HT-29 (cell line): ENCODE measurements at regions not wholly inside any gene's neighbourhood (a gene's known extent, or its start where the extent isn't known, plus 50 kb on each side); places are given as distances from the start of the nearest gene placed in this dataset.

Experiments used
- DNase-seq: peaks from one replicate; pipeline ENCODE4 v3.0.0-alpha.2; 2015; ENCODE audit warnings: low spot score

DNA sequence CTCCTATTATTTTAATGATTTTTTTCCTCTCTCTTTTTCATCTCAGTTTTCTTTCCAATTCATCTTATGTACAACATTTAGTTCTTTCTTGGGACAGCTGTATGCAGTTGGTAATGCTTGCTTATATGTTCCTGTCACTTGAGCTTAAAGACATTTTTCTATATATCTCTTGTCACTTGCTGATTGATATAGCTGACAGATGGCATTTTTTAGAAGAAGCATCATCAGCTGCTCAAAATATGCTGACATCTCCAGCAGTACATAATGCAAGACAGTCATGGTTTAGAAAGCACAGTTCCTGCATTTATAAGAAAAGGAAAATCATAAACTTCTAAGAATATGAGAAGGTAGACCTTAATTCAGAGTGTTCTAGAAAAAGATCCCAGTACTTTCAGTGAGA, 56.5 kb downstream of the DCAF8L1 start:
- no peak for DNase-seq

DNA sequence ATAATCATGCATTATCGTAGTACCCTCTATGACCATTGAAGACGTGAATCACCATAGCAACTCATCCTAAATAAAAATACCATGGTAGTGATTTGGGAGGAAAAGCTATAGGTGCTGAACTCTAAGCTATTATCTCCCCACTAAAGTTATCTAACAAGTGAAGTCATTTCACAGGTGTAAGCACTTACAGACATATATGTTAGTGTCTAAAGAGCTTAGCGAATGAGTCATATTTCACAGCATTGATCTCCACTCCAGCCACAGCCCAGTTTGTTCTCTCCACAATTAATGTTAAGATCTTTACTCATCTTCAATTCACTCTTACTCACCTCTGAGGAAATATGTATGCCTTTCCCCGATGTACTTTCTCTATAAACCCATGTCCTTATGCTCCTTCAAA, 57.0 kb downstream of the DCAF8L1 start:
- DNase-seq: no peak

DNA sequence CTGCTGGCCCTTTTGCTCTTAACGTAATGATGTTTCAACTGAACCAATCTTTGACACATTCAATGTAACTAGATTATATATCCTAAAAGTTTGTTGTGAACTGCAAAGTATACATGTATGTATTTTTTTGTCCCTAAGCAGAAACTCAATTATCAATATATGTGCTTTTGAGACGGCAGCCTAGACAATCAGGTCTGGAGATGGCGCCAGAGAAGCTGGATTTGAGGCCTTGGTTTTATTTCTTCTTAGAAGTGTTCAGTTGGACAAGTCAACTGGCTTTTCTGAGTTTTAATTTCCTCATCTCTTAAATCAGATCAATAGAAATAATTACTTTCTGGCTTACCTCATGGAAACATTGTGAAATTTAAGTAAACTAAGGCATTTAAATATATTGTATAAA, 62.5 kb downstream of the DCAF8L1 start:
- DNase-seq: peak; percentile 40

DNA sequence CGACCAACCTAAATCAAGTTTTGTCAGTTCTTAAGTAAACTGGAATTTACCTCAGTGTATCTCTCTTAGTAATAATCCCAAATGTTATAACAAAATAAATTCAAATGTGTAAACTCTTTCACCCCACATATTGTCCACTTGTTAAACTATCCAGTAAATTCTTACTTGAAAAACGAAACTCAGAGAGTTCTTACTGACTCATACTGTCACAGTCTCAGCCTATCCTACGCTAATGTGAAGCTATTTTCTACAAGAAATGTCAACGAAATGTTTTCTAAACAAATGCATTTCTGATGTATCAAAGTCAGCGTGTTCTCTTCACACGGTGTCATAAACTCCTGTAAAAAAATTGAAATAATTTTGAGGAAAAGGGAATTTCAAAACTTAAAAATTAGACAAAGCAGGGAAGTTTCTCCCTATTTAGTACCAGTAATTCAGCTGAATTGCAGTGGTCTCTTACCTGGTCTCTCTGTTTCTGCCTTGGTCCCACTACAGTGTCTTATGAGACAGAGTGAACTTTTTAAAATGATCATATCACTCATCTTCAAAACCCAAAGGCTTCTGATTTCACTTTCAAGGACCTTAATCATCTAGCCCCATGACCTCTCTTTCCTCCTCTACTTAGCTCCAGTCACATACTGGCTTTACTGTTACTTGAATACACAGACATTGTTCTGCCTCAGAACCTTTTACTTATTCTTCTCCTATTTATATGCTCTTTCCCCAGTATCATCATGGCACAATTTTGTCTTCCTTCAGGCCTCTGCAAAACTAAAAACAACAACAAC, 63.3 kb downstream of the DCAF8L1 start:
- DNase-seq: no peak

DNA sequence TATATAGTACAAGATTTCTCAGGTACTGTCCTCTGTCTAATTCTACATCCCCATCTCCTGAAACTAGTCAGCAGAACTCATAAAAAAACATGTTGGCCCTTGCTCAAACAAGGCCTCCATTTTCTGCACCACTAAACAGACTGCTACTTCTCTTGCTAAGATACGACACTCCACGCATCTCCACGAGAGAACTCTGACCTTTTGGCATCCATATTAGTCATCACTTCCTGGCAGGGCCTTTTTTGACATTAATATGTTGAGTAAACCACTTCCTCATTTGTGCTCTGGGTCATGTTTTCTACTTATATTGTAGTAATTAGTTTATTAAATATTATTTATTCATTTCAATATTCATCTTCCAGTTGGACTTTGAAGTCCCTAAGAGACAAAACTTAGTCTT, 65.6 kb downstream of the DCAF8L1 start:
- no peak for DNase-seq

DNA sequence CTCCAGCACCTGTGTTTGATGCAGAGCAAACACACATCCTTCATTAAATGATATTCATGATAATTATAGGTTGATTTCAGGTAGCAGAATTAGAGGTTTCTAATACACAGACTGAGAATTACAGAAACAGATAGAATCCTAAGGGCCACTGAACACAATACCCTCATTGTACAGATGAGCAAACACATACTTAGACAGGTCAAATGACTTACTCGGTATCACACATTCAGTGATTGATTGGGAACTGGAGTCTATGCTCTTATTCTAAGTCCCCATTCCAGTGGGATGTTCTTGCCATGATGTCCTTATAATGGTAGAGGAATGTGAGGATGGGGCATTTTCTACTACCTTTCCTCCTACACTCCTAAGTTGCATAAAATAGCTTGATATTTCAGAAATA, 70.8 kb downstream of the DCAF8L1 start:
- DNase-seq: no peak

DNA sequence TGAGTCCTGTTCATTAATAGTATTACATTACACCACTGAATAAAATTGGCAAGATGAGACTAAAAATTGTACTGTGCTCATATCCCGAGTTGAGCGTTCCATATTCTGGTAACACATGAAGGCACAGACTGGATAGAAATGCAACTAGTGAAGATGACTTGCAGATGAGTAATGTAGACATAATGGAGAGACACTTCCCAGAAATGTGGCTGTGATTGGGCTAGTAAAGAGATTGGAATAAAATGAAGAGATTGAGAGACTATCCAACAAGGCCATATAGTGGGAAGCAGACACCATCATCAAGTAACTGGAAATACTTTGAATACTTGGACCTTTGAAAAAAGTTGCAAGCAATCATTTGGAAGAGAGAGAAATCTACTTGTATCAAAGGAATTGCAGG, 77.3 kb downstream of the DCAF8L1 start:
- DNase-seq: no peak

DNA sequence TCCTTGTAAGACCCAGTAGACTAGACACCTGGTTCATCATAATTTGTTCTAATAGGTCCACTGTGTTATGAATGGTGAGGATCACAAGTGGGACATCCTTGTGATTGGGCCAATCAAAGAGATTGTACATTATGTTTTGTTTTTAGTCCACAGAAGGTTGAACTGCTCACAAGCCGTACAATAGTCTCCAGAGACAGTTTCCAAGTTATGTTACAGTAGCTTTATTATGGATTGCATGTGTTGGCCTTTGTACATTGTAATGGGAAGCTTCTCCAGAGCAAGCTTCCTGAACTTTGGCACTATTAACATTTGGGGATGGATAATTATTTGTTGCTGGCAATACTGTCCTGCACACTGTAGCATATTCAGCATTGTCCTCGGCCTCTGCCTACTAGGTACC, 86.1 kb downstream of the MAGEB10 start:
- no peak for DNase-seq

DNA sequence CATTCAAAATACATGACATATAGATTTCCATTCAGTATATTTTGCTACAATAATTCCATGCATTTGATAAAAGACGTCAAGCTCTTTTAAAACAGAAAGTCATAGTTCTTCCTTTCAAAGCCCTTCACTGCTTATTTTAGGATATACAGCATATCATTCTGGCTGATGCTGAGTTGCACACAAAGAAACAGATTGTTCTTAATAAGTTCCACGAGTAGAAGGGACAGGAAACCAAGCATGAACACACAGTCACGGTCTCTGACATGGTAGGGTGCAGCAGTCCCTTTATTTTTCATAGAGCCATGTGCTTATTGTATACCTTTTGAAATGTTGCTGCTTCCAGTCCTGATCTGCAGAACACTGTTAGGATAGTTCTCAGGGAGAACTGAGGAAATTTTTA, 85.4 kb downstream of the MAGEB10 start:
- DNase-seq: no peak

DNA sequence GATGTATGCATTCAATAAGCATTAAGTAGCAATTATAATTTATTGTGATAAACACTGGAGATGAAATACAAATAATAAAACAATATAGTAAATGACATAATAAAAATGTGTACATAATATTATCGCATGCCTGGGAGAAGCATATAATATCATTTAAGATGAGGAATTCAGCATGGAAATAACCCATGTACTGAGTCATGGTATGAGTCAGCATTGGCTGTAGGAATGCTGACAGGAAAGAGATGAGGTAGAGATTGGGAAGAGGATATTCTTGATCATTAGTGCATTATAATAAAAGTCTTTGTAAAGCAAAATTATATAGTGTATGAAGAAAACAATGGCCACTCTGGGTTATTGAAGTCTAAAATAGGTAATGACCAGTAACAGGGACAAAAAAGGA, 82.8 kb downstream of the MAGEB10 start:
- peak; percentile 9 for DNase-seq

DNA sequence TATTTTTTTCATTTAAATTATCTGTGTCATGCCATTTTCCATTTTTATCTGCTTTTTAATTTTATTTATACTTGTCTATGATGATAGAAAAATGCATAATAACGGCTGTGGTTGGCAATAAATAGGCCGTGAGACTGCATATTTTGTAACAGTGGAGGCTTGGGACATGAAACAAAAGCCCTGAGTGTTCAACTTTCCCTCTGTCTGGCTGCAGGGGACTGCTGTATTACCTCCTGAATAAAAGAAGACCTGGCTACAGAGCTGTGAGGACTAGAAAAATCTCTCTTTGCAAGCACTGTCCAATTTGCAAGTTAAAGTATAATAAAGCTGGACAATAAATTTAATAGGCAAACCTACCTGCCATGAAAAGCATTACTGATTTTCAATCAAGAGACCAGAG, 82.1 kb downstream of the MAGEB10 start:
- DNase-seq: no peak

DNA sequence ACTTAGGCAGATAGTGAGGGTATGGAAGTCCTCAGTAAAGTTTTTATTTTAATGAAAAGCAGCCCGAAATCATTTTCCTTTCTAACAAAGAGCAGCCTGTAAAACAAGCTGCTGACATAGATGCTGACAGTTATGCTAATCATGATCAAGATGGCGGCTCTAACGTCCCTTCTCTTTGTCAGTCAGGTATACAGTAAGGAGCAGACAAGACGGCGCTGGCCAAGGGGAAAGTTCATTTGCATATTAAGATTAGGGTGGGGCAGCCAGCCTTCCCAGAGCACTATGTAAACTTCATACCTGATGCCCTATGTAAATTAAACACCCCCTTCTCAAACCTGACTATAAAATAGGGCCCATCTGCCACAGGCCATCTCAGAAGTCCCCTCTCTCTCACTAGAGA, 76.9 kb downstream of the MAGEB10 start:
- DNase-seq: no peak

DNA sequence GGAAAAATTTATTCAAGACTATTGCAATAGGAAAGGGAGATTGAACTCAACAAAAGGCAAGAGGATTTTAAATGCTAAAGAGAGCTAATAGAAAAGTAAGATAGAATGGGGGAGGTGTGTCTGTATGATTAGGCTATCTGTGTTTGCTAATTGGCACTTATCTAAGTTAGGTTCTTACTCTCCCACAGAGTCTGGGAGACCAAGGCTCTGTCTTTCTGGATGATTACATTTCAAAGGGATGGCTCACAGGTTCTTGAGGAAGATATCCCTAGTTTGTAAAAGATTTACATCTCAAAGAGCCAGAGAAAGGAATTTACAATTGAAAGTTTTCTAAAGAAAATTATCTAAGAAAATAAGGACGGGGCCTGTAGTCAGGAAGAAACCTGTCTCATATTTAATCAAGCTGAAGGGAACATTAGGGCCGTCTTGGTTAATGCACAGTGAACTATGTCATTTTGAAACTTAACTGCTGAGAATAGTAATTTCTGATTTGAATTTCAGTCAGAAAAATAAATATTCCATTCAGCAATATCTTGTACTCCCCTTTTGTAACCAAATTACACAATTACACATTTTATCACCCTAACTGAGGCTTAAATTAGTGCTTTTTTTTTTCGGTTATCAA, 75.8 kb downstream of the MAGEB10 start:
- no peak for DNase-seq

DNA sequence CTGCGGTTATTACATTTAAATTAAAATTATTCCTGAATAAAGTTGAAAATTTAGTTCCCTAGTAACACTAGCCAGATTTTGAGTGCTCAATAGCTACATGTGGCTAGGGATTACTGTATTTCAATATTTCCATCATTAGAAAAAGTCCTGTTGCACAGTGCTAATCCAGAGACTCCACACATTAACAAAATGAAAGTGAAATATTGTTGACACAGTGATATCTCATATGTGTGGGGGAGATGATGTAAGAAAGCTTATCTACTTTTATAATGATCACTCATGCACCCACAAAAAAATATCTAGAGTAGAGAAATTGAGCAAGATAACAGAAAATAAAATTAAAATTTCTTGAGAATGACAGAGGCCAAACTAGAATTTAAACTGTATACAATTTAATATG, 74.9 kb downstream of the MAGEB10 start:
- DNase-seq: no peak

DNA sequence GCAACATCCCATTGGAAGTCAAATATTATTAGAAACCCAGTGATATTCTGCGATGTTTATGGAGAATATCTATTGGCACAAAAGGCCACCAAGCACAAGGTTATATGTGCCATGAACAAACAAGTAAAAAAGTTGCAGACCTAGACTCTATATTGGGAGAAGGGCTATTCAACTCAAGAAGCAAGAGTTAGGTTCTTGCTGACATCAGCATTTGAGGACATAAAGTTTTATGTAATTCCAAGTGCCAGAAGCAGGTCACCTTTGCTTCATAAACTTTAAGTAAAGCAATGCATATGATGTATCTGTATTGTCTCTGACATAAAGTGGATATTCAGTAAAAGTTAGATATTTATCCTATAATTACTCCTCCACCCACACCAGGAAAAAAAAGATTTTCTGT, 71.1 kb downstream of the MAGEB10 start:
- no peak for DNase-seq
